Liver (tissue), 7 donors: ENCODE measurements at regions not wholly inside any gene's neighbourhood (a gene's known extent, or its start where the extent isn't known, plus 50 kb on each side); places are given as distances from the start of the nearest gene placed in this dataset.

ENCODE experiments used
- DNase-seq: peaks from one replicate; pipeline ENCODE4 v3.0.0-alpha.2; 2017; ENCODE audit warnings: low spot score
- H3K27ac ChIP-seq, 2 donors: one replicate each; pipeline ENCODE4 v1.7.0; 2013; ENCODE audit warnings: inconsistent platforms in 2 of 2, low read length in 2 of 2, control low read depth in 1 of 2, low read depth in 1 of 2, mild to moderate bottlenecking in 1 of 2
- H3K27me3 ChIP-seq, 4 donors: one replicate each; pipeline versions ENCODE4 v1.6.1 to v1.7.0; 2013; ENCODE audit warnings: low read length in 3 of 4, inconsistent platforms in 1 of 4, mild to moderate bottlenecking in 1 of 4, moderate library complexity in 1 of 4; ENCODE audit not compliant: control insufficient read depth in 4 of 4, insufficient read depth in 4 of 4
- H3K36me3 ChIP-seq, 4 donors: one replicate each; pipeline versions ENCODE4 v1.6.1 to v1.7.0; 2013; ENCODE audit warnings: low read length in 3 of 4, mild to moderate bottlenecking in 3 of 4, low read depth in 1 of 4, moderate library complexity in 1 of 4; ENCODE audit not compliant: control insufficient read depth in 4 of 4, insufficient read depth in 3 of 4
- H3K4me1 ChIP-seq, 4 donors: one replicate each; pipeline versions ENCODE4 v1.6.1 to v1.7.0; 2013; ENCODE audit warnings: low read length in 3 of 4, mild to moderate bottlenecking in 3 of 4, moderate library complexity in 1 of 4; ENCODE audit not compliant: control insufficient read depth in 4 of 4, insufficient read depth in 4 of 4
- H3K4me3 ChIP-seq, 3 donors: one replicate each; pipeline versions ENCODE4 v1.6.1 to v1.7.0; 2013; ENCODE audit warnings: low read length in 3 of 3, control low read depth in 1 of 3, low read depth in 1 of 3, mild to moderate bottlenecking in 1 of 3
- H3K9ac ChIP-seq, 2 donors: one replicate each; pipeline ENCODE4 v1.7.0; 2013; ENCODE audit warnings: low read length in 2 of 2, mild to moderate bottlenecking in 2 of 2, moderate library complexity in 2 of 2, control low read depth in 1 of 2, low read depth in 1 of 2
- H3K9me3 ChIP-seq, 4 donors: one replicate each; pipeline versions ENCODE4 v1.6.1 to v1.7.0; 2013; ENCODE audit warnings: low read length in 3 of 4; ENCODE audit not compliant: control insufficient read depth in 4 of 4
- FOXA2 ChIP-seq: IDR thresholded peaks from 2 replicates; pipeline ENCODE4 v1.6.1; 2016; ENCODE audit warnings: antibody characterized with exemption
- GABPA ChIP-seq, 2 donors: IDR thresholded peaks in 1 of 2; conservative IDR thresholded peaks in 1 of 2; 2 replicates each; pipeline ENCODE4 v1.6.1; 2016; ENCODE audit warnings: antibody characterized with exemption in 2 of 2, mild to moderate bottlenecking in 1 of 2, moderate library complexity in 1 of 2
- HNF4A ChIP-seq, 2 donors: conservative IDR thresholded peaks; 2 replicates each; pipeline ENCODE4 v1.6.1; 2016; ENCODE audit warnings: antibody characterized with exemption in 2 of 2, mild to moderate bottlenecking in 2 of 2
- HNF4G ChIP-seq: IDR thresholded peaks from 2 replicates; pipeline ENCODE4 v1.6.1; 2016; ENCODE audit warnings: antibody characterized with exemption
- JUND ChIP-seq, 2 donors: IDR thresholded peaks; 2 replicates each; pipeline ENCODE4 v1.6.1; 2016; ENCODE audit warnings: antibody characterized with exemption in 2 of 2
- NR2F2 ChIP-seq: IDR thresholded peaks from 2 replicates; pipeline ENCODE4 v1.6.1; 2016; ENCODE audit warnings: antibody characterized with exemption
- RXRA ChIP-seq, 2 donors: IDR thresholded peaks; 2 replicates each; pipeline ENCODE4 v1.6.1; 2017 to 2018; ENCODE audit warnings: antibody characterized with exemption in 2 of 2, mild to moderate bottlenecking in 1 of 2
- SP1 ChIP-seq: IDR thresholded peaks from 2 replicates; pipeline ENCODE4 v1.6.1; 2018; ENCODE audit warnings: antibody characterized with exemption, mild to moderate bottlenecking
- YY1 ChIP-seq: IDR thresholded peaks from 2 replicates; pipeline ENCODE4 v1.6.1; 2016; ENCODE audit warnings: antibody characterized with exemption, mild to moderate bottlenecking
- WGBS: extraction: QIAGEN DNeasy Blood & Tissue Kit; methylation state at CpG from one replicate; pipeline ENCODE4 v1.1.7; 2013; 5-methylcytosine and 5-hydroxymethylcytosine counted together
- TF ChIP-seq, protein P1 (sequence below): IDR thresholded peaks from 2 replicates; pipeline ENCODE4 v1.6.1; 2016; ENCODE audit warnings: antibody characterized with exemption, mild to moderate bottlenecking
- donor health status: healthy.
- donor health status: healthy.
- donor health status: healthy.
- donor health status: healthy.

DNA sequence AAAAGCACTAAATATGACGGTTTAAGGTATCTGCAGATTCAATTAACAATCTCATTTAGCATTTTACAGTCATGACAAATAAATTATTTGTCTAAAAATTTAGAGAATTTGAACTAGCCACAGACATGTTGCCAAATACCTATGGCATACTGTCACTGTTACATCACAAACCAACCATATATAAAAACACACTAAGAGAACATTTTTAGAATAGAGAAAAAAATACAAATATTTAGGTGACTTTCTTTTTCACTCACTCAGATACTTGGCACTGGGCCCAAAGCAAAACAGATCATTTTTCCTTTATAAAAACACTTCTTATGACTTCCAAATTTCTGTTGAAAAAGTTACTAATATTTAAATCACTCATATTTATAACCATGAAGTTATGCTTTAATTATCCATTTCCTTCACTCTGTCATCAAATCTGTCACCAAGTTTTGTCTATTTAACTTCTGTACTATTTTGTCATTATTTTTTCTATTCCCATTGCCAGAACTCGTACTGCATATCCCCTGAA, 644.7 kb downstream of the OTOL1 start:
- 35% methylated on average over 2 of the region's 2 CpGs for WGBS
- Histone ChIP-seq H3K9ac (no peak overlapping the region), H3K27ac (no peak overlapping the region), H3K9me3 (no peaks in the 10 kb centered on the region), H3K4me1 (no peaks in the 10 kb centered on the region), H3K27me3 (no peaks in the 10 kb centered on the region), H3K36me3 (no peaks in the 10 kb centered on the region), H3K4me3 (no peak overlapping the region)
- DNase-seq, result no peak
- TF ChIP-seq GABPA (IDR thresholded peaks at IDR 0.05 in 1 of 2, conservative IDR thresholded peaks at IDR 0.05 in 1 of 2) (no peak), NR2F2 (no peak)
- TF ChIP-seq, protein P1, sequence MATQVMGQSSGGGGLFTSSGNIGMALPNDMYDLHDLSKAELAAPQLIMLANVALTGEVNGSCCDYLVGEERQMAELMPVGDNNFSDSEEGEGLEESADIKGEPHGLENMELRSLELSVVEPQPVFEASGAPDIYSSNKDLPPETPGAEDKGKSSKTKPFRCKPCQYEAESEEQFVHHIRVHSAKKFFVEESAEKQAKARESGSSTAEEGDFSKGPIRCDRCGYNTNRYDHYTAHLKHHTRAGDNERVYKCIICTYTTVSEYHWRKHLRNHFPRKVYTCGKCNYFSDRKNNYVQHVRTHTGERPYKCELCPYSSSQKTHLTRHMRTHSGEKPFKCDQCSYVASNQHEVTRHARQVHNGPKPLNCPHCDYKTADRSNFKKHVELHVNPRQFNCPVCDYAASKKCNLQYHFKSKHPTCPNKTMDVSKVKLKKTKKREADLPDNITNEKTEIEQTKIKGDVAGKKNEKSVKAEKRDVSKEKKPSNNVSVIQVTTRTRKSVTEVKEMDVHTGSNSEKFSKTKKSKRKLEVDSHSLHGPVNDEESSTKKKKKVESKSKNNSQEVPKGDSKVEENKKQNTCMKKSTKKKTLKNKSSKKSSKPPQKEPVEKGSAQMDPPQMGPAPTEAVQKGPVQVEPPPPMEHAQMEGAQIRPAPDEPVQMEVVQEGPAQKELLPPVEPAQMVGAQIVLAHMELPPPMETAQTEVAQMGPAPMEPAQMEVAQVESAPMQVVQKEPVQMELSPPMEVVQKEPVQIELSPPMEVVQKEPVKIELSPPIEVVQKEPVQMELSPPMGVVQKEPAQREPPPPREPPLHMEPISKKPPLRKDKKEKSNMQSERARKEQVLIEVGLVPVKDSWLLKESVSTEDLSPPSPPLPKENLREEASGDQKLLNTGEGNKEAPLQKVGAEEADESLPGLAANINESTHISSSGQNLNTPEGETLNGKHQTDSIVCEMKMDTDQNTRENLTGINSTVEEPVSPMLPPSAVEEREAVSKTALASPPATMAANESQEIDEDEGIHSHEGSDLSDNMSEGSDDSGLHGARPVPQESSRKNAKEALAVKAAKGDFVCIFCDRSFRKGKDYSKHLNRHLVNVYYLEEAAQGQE, result no peak

DNA sequence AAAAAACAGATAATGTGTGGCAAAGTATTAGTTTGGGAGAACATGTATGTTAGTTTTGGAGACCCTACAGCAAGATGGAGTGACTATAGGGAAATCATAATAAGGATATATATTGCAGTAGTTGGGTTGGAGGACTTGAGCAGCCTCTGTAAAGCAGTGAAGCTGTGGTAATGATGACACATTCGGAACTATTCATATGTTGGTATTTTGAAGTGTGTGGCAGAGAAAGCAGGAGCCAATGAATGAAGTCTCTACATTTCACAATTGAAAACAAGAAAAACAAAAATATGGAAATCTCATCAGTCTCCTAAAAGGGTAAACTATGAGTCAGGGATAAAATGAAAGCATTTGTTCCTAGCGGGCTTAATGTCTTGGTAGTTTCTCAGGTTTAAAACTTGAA, 645.9 kb downstream of the OTOL1 start:
- Histone ChIP-seq H3K9ac (no peak overlapping the region), H3K9me3 (no peaks in the 10 kb centered on the region), H3K27me3 (no peaks in the 10 kb centered on the region), H3K36me3 (no peaks in the 10 kb centered on the region), H3K4me3 (no peak overlapping the region), H3K4me1 (no peaks in the 10 kb centered on the region), H3K27ac (no peak overlapping the region)
- DNase-seq, result no peak
- 92% methylated on average over 2 of the region's 2 CpGs for WGBS
- TF ChIP-seq YY1 (no peak), FOXA2 (no peak), SP1 (no peak), HNF4G (no peak), HNF4A (conservative IDR thresholded peaks at IDR 0.05) (no peak)
- TF ChIP-seq, protein P1, result no peak

DNA sequence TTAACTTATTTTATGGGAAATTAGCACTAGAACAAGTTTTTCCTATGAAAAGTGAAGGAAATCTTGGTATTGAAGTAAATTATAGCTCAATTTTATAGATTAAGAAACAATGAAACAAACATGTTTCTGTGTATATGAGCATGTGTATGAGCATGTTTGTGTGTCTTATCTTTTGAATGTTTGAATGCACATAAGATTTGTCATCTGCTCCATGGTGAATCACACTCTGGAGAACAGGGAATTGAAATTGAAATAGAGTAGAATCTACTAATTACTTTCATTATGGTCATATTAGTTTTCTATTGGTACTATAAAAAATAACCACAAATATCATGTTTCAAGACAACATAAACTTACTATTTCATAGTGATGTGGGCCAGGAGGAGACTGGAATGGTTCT, 646.6 kb downstream of the OTOL1 start:
- Histone ChIP-seq H3K4me3 (no peak overlapping the region), H3K36me3 (no peaks in the 10 kb centered on the region), H3K27me3 (no peaks in the 10 kb centered on the region), H3K27ac (no peak overlapping the region), H3K9ac (no peak overlapping the region), H3K9me3 (no peaks in the 10 kb centered on the region), H3K4me1 (no peaks in the 10 kb centered on the region)
- no peak for DNase-seq
- TF ChIP-seq RXRA (IDR thresholded peaks at IDR 0.05), result no peak
- TF ChIP-seq JUND (IDR thresholded peaks at IDR 0.05), result no peak
- TF ChIP-seq HNF4G, result no peak
